RWPE2 (cell line): ENCODE measurements at regions not wholly inside any gene's neighbourhood (a gene's known extent, or its start where the extent isn't known, plus 50 kb on each side); places are given as distances from the start of the nearest gene placed in this dataset.
A peak's percentile ranks its signal among the peaks of the same experiment; 100 is the strongest.

ENCODE experiments used
- ATAC-seq: fragments of 200-7000 bp; cut with Tn5 transposase; 3 replicates; pipeline ENCODE4 v1.9.1; 2021; ENCODE audit warnings: low read depth
- DNase-seq: peaks from one replicate; pipeline ENCODE4 v3.0.0-alpha.2; 2020; ENCODE audit warnings: low spot score
- H3K27ac ChIP-seq: fragments of 450-650 bp; 2 replicates; pipeline ENCODE4 v1.5.1; 2017; ENCODE audit warnings: mild to moderate bottlenecking; ENCODE audit not compliant: poor library complexity, severe bottlenecking
- H3K27me3 ChIP-seq: fragments of 250-450 bp; sonication (Bioruptor Pico); 2 replicates; pipeline ENCODE4 v1.5.1; 2021; ENCODE audit warnings: mild to moderate bottlenecking, moderate library complexity; ENCODE audit not compliant: insufficient read depth, poor library complexity, severe bottlenecking
- H3K36me3 ChIP-seq: fragments of 250-450 bp; sonication (Bioruptor Pico); 2 replicates; pipeline ENCODE4 v1.5.1; 2020; ENCODE audit warnings: low read depth, mild to moderate bottlenecking, moderate library complexity
- H3K4me1 ChIP-seq: fragments of 250-450 bp; sonication (Bioruptor Pico); 2 replicates; pipeline ENCODE4 v1.5.1; 2021; ENCODE audit warnings: mild to moderate bottlenecking, moderate library complexity; ENCODE audit not compliant: insufficient read depth, poor library complexity, severe bottlenecking
- H3K4me3 ChIP-seq: fragments of 250-450 bp; sonication (Bioruptor Pico); 2 replicates; pipeline ENCODE4 v1.5.1; 2021; ENCODE audit warnings: mild to moderate bottlenecking, moderate library complexity; ENCODE audit not compliant: severe bottlenecking
- H3K9me3 ChIP-seq: fragments of 250-450 bp; sonication (Bioruptor Pico); 2 replicates; pipeline ENCODE4 v1.5.1; 2021; ENCODE audit warnings: mild to moderate bottlenecking, moderate library complexity; ENCODE audit not compliant: severe bottlenecking
- CTCF ChIP-seq: fragments of 450-650 bp; IDR thresholded peaks from one replicate; pipeline ENCODE4 v1.5.1; 2017; ENCODE audit warnings: mild to moderate bottlenecking, moderate library complexity; ENCODE audit not compliant: poor library complexity, severe bottlenecking

- Histone ChIP-seq H3K4me3 (no peak overlapping the region), H3K4me1 (no peaks in the 10 kb centered on the region), H3K27ac (no peak overlapping the region), H3K9me3 (no peaks in the 10 kb centered on the region), H3K27me3 (peaks cover 17% of the 10 kb centered on the region), H3K36me3 (no peaks in the 10 kb centered on the region)
- no peak for DNase-seq
- no peak for TF ChIP-seq CTCF
- ATAC-seq = no peak
Observed at GRCh38 chr5:22998362-22998761, 145.2 kb upstream of the CDH12 start.

GRCh38 chr5:22988937-22989336 lies 135.8 kb upstream of the CDH12 start:
- Histone ChIP-seq H3K4me3 (no peak overlapping the region), H3K4me1 (no peaks in the 10 kb centered on the region), H3K27ac (no peak overlapping the region), H3K27me3 (no peaks in the 10 kb centered on the region), H3K36me3 (no peaks in the 10 kb centered on the region), H3K9me3 (no peaks in the 10 kb centered on the region)
- ATAC-seq = no peak
- TF ChIP-seq CTCF = no peak
- DNase-seq = no peak

DNA sequence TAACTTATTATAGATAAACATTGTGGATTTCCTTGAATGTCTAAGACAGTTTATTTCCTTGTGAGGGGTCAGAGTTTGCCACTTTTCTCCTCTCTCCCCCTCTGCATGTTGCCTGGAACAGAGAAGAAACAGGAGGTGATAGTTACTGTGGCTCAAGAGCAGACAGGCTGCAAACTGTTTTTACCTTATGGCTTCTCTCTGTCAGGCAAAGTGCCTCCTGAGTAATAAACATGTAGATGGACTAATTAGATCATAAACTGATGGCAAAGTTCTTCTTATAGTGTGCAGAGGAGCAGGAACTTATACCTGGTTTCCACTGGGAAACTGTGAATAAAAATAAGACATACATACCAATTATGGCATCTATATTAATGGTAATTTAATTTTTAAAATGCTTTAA lies 133.1 kb upstream of the CDH12 start:
- DNase-seq = no peak
- ATAC-seq = no peak
- TF ChIP-seq CTCF = no peak

DNA sequence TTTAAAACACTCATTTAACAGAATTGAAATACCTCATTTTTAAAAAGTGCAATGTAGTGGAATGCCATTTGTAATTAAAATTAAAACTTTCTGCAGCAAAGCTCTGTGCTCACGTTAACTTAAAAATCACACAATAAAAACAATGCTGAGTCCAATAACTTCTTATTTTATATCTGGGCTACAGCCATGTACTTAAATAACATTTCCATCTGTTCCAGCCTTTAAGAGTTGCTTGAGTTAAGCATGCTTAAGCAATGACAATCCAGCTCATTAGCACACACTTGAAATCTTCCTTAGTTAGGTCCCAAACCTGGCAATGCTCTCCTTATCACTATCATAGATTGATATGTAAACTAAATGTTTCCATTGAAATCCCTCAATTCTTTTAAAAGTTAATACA lies 132.3 kb upstream of the CDH12 start:
- no peak for DNase-seq
- H3K4me3 ChIP-seq = no peak overlapping the region
- H3K27ac ChIP-seq = no peak overlapping the region
- no peaks in the 10 kb centered on the region for H3K4me1 ChIP-seq
- no peaks in the 10 kb centered on the region for H3K27me3 ChIP-seq
- ATAC-seq = no peak
- TF ChIP-seq CTCF = no peak
- no peaks in the 10 kb centered on the region for H3K9me3 ChIP-seq
- H3K36me3 ChIP-seq = no peaks in the 10 kb centered on the region

More for the DNA sequence above, 133.1 kb upstream of the CDH12 start:
- Histone ChIP-seq H3K4me3 (no peak overlapping the region), H3K36me3 (no peaks in the 10 kb centered on the region), H3K27ac (no peak overlapping the region), H3K4me1 (no peaks in the 10 kb centered on the region), H3K9me3 (no peaks in the 10 kb centered on the region), H3K27me3 (no peaks in the 10 kb centered on the region)

DNA sequence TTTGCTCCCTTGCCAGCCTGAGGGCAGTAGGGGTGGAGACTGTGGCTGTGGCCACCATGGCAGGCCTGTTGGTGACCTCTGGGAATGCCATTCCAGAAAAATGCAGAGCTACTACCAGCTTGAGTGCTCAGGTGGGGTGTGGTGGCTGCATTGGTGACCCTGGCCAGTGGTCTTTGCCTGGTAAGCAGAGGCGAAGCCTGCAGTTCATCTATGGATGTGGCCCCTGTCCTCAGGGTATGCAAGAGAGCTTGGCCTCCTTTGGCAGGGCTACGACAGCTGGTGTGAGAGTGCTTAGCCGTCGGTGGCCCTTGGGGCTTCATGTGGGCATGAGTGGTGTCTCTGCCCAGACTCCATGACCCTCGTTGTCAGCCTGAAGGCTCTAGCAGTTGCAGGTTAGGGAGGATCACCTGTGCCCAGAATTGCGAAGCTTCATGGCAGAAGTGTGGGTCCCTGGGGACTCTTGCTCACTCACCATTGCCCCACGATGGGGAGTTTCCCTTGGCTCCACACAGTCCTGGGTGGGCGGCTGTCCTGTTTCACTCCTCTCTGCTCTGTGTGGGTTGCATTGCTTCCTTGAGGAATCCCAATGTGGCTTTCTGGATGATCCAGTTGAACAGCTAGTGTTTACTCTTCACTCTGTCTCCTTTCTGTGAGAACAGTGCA lies 117.9 kb upstream of the CDH12 start:
- DNase-seq = no peak
- H3K27ac ChIP-seq = no peak overlapping the region
- TF ChIP-seq CTCF = no peak
- peak; percentile 25; the same call in 1 of the 3 replicates for ATAC-seq
- H3K27me3 ChIP-seq = no peaks in the 10 kb centered on the region
- no peaks in the 10 kb centered on the region for H3K4me1 ChIP-seq
- no peaks in the 10 kb centered on the region for H3K36me3 ChIP-seq
- no peaks in the 10 kb centered on the region for H3K9me3 ChIP-seq
- no peak overlapping the region for H3K4me3 ChIP-seq
